Activated CD4-positive, alpha-beta T cell treated with anti-CD3 and anti-CD28 coated beads, Interleukin-2, Interleukin-6, amounts not matched to agents 100 ng/mL and 50 ng/mL, durations not matched to agents 16 hours and 8 hours (primary cell): ENCODE measurements at regions not wholly inside any gene's neighbourhood (a gene's known extent, or its start where the extent isn't known, plus 50 kb on each side); places are given as distances from the start of the nearest gene placed in this dataset.
A peak's percentile ranks its signal among the peaks of the same experiment; 100 is the strongest.

Source experiments
- DNase-seq: peaks from one replicate; pipeline ENCODE4 v3.0.0-alpha.2; 2020

GRCh38 chr1:79396901-79397300 is 390.4 kb upstream of the ADGRL4 start:
- no peak for DNase-seq

GRCh38 chr1:79388694-79389361 is 382.3 kb upstream of the ADGRL4 start:
- DNase-seq: no peak

- no peak for DNase-seq
These were observed 380.2 kb upstream of the ADGRL4 start for GRCh38 chr1:79386730-79387129.

- DNase-seq: no peak
These were observed 373.5 kb upstream of the ADGRL4 start for GRCh38 chr1:79380078-79380477.

- no peak for DNase-seq
These were observed 369.6 kb upstream of the ADGRL4 start for GRCh38 chr1:79376106-79376505.

GRCh38 chr1:79375352-79375751 is 368.8 kb upstream of the ADGRL4 start:
- DNase-seq: no peak

GRCh38 chr1:79374397-79374796 is 367.9 kb upstream of the ADGRL4 start:
- DNase-seq: no peak

GRCh38 chr1:79373481-79374125 is 367.1 kb upstream of the ADGRL4 start:
- no peak for DNase-seq

- DNase-seq: no peak
These were observed 365.3 kb upstream of the ADGRL4 start for GRCh38 chr1:79371802-79372201.

- DNase-seq: no peak
These were observed 362.6 kb upstream of the ADGRL4 start for GRCh38 chr1:79369091-79369490.

GRCh38 chr1:79364896-79365295 is 358.4 kb upstream of the ADGRL4 start:
- DNase-seq: no peak

GRCh38 chr1:79363430-79363829 is 356.9 kb upstream of the ADGRL4 start:
- no peak for DNase-seq

GRCh38 chr1:79362470-79362869 is 355.9 kb upstream of the ADGRL4 start:
- no peak for DNase-seq

- no peak for DNase-seq
These were observed 348.6 kb upstream of the ADGRL4 start for GRCh38 chr1:79355090-79355489.

GRCh38 chr1:79353224-79353623 is 346.7 kb upstream of the ADGRL4 start:
- peak; percentile 15 for DNase-seq

- DNase-seq: no peak
These were observed 320.3 kb upstream of the ADGRL4 start for GRCh38 chr1:79326875-79327274.

GRCh38 chr1:79325705-79326104 is 319.2 kb upstream of the ADGRL4 start:
- no peak for DNase-seq

GRCh38 chr1:79325126-79325525 is 318.6 kb upstream of the ADGRL4 start:
- no peak for DNase-seq

GRCh38 chr1:79323239-79324025 is 316.9 kb upstream of the ADGRL4 start:
- DNase-seq: no peak

- no peak for DNase-seq
These were observed 316.0 kb upstream of the ADGRL4 start for GRCh38 chr1:79322511-79323027.

- no peak for DNase-seq
These were observed 305.9 kb upstream of the ADGRL4 start for GRCh38 chr1:79312438-79312837.

GRCh38 chr1:79310609-79311008 is 304.1 kb upstream of the ADGRL4 start:
- DNase-seq: no peak

- DNase-seq: no peak
These were observed 297.6 kb upstream of the ADGRL4 start for GRCh38 chr1:79304131-79304530.

GRCh38 chr1:79303040-79303439 is 296.5 kb upstream of the ADGRL4 start:
- no peak for DNase-seq
